ENCODE measurements at regions not wholly inside any gene's neighbourhood (a gene's known extent, or its start where the extent isn't known, plus 50 kb on each side); places are given as distances from the start of the nearest gene placed in this dataset.

DNA sequence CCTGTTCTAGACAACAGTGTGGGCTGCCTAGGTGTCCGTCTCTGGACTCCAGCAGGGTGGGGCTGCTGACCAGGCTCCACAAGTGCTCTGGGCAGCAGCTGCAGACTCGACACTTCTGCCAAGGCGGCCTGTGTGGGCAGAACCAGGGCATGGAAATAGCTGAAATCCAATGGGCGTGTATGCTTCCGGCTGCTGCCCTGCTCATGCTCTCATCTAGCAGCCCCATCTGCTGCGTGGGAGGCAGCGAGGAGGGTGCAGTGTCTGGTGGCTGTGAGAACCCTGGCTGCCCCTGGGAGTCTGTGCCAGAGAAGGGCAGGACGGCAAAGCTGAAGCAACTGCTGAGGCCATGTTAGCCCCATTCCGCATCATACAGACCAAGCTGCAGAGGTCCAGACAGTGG, 174.9 kb downstream of the SOX11 start:
- intact Hi-C loops (cut with DNase I): no loop called here
- H3K27ac ChIP-seq (replicated peaks in 1 of 4): no peak overlapping the region
- TF ChIP-seq POLR2AphosphoS5 (IDR thresholded peaks at IDR 0.05) (no peak), EP300 (IDR thresholded peaks at IDR 0.05) (no peak), POLR2A (IDR thresholded peaks at IDR 0.05; ENCODE audit: low read depth) (no peak)
- TF ChIP-seq, protein P1, sequence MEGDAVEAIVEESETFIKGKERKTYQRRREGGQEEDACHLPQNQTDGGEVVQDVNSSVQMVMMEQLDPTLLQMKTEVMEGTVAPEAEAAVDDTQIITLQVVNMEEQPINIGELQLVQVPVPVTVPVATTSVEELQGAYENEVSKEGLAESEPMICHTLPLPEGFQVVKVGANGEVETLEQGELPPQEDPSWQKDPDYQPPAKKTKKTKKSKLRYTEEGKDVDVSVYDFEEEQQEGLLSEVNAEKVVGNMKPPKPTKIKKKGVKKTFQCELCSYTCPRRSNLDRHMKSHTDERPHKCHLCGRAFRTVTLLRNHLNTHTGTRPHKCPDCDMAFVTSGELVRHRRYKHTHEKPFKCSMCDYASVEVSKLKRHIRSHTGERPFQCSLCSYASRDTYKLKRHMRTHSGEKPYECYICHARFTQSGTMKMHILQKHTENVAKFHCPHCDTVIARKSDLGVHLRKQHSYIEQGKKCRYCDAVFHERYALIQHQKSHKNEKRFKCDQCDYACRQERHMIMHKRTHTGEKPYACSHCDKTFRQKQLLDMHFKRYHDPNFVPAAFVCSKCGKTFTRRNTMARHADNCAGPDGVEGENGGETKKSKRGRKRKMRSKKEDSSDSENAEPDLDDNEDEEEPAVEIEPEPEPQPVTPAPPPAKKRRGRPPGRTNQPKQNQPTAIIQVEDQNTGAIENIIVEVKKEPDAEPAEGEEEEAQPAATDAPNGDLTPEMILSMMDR (IDR thresholded peaks at IDR 0.05): no peak
- H3K4me3 ChIP-seq: no peak overlapping the region
- no peaks in the 10 kb centered on the region for H3K4me1 ChIP-seq
- DNase-seq (ENCODE audit: extremely low spot score): peak; percentile 83
- 97% methylated on average over 5 of the region's 9 CpGs for WGBS
- H3K9me3 ChIP-seq: no peaks in the 10 kb centered on the region
- no peaks in the 10 kb centered on the region for H3K36me3 ChIP-seq
- H3K27me3 ChIP-seq: no peaks in the 10 kb centered on the region

DNA sequence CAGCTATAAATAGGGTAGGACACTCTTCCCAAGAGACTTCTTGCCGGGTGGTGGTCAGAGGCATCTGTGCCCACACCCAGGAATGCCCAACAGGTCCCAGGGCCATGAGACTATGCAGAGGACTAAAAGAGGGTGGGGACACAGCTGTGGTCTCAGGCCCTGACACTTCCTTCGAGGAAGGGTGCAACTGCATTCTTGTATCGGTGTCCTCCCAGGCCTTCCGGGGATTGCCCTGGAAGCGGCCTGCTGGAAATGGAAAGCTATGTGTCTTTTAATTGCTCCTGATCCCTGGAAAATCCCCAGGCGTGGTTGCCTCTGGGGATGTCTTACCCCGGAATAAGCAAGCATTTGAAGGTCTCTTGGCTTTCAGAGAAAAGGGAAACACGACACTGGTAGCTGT, 176.7 kb downstream of the SOX11 start:
- intact Hi-C loops (cut with DNase I): no loop called here
- no peaks in the 10 kb centered on the region for H3K9me3 ChIP-seq
- no peak for TF ChIP-seq POLR2AphosphoS5 (IDR thresholded peaks at IDR 0.05)
- TF ChIP-seq, protein P1 (IDR thresholded peaks at IDR 0.05): no peak
- TF ChIP-seq POLR2A (IDR thresholded peaks at IDR 0.05; ENCODE audit: low read depth): no peak
- TF ChIP-seq EP300 (IDR thresholded peaks at IDR 0.05): no peak
- H3K4me3 ChIP-seq: no peak overlapping the region
- no peaks in the 10 kb centered on the region for H3K4me1 ChIP-seq
- no peaks in the 10 kb centered on the region for H3K36me3 ChIP-seq
- no peaks in the 10 kb centered on the region for H3K27me3 ChIP-seq
- H3K27ac ChIP-seq (replicated peaks in 1 of 4): no peak overlapping the region
- DNase-seq (ENCODE audit: extremely low spot score): no peak
- WGBS: 74% methylated on average over 8 of the region's 8 CpGs

DNA sequence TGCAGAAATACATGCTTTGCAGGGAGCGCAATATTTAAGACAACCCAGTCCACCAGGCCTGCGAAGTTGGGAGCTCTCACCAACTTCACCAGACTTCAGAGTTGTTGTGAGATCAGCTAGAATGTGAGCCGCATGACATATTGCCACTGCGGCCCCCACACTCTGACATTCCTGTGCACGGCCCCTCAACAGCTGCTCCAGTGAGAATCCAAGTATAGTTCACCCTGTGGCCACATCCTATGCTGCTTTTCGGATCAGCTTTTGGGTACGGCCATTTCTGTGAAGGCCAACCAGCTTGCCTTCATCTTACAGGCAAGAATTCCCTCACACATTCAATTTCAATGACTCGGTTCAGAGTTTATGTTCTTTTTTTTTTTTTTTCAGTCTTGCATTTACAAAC, 177.8 kb downstream of the SOX11 start:
- Histone ChIP-seq H3K9me3 (peaks cover 0 to 7% (median 0%) of the 10 kb centered on the region in 4 donors), H3K36me3 (no peaks in the 10 kb centered on the region), H3K4me3 (no peak overlapping the region), H3K4me1 (no peaks in the 10 kb centered on the region), H3K27me3 (no peaks in the 10 kb centered on the region), H3K27ac (replicated peaks in 1 of 4) (no peak overlapping the region)
- 88% methylated on average over 8 of the region's 8 CpGs for WGBS
- TF ChIP-seq POLR2A (IDR thresholded peaks at IDR 0.05; ENCODE audit: low read depth) (no peak), EP300 (IDR thresholded peaks at IDR 0.05) (no peak), POLR2AphosphoS5 (IDR thresholded peaks at IDR 0.05) (no peak)
- TF ChIP-seq, protein P1 (IDR thresholded peaks at IDR 0.05): no peak
- intact Hi-C loops (cut with DNase I): no loop called here
- DNase-seq (ENCODE audit: extremely low spot score): peak; percentile 53

GRCh38 chr2:5877360-5877759, 185.2 kb downstream of the SOX11 start:
- Histone ChIP-seq H3K36me3 (no peaks in the 10 kb centered on the region), H3K27me3 (no peaks in the 10 kb centered on the region), H3K27ac (replicated peaks in 1 of 4) (no peak overlapping the region), H3K9me3 (peaks cover 0 to 10% (median 4%) of the 10 kb centered on the region in 4 donors), H3K4me1 (no peaks in the 10 kb centered on the region), H3K4me3 (no peak overlapping the region)
- intact Hi-C loops (cut with DNase I): no loop called here
- DNase-seq (ENCODE audit: extremely low spot score): no peak
- no peak for TF ChIP-seq POLR2AphosphoS5 (IDR thresholded peaks at IDR 0.05)
- no peak for TF ChIP-seq POLR2A (IDR thresholded peaks at IDR 0.05; ENCODE audit: low read depth)
- TF ChIP-seq, protein P1 (IDR thresholded peaks at IDR 0.05): no peak
- no peak for TF ChIP-seq EP300 (IDR thresholded peaks at IDR 0.05)
- 71% methylated on average over 4 of the region's 4 CpGs for WGBS

DNA sequence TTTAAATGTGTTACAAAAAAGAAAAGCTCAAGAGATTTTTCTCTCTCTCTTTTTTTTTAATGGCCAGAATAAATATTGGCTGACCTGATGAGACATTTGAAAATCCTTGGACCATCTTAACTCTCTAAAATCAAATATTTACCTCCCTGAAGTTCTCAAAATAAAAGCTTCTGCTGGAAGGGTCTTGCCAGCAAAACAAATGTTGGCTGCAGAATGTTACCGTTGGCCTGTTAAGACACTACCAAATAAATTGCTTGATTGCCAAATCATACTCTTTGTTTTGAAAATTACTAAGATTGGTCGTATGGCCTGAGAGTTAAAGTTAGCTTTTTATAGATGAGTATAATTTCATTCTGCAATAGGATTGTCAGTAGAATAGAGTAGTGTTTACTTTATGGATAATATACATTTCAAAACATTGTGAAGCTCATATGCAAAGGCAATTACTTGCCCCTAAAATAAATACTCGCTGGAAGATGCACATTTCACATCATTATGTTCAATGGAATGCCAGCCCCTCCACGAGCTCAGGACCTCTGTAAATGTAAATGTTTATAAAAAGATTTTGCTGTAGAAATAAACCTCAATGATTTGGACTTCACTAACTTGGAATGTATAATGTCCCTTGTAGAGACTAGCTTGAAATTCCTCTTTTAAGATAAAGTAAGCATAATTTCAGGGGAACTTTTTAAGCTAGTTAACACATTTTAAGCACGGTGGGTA, 193.4 kb downstream of the SOX11 start:
- Histone ChIP-seq H3K4me3 (no peak overlapping the region), H3K27ac (replicated peaks in 1 of 4) (no peak overlapping the region), H3K27me3 (no peaks in the 10 kb centered on the region), H3K4me1 (no peaks in the 10 kb centered on the region), H3K36me3 (no peaks in the 10 kb centered on the region), H3K9me3 (peaks cover 0 to 13% (median 2%) of the 10 kb centered on the region in 4 donors)
- intact Hi-C loops (cut with DNase I): no loop called here
- no peak for DNase-seq (ENCODE audit: extremely low spot score)
- TF ChIP-seq POLR2AphosphoS5 (IDR thresholded peaks at IDR 0.05) (no peak), POLR2A (IDR thresholded peaks at IDR 0.05; ENCODE audit: low read depth) (no peak), EP300 (IDR thresholded peaks at IDR 0.05) (no peak)
- TF ChIP-seq, protein P1 (IDR thresholded peaks at IDR 0.05): no peak
- 30% methylated on average over 5 of the region's 5 CpGs for WGBS
